IMR-90 (cell line): ENCODE measurements at regions not wholly inside any gene's neighbourhood (a gene's known extent, or its start where the extent isn't known, plus 50 kb on each side); places are given as distances from the start of the nearest gene placed in this dataset.

Source experiments
- ATAC-seq: fragments of 200-7000 bp; cut with Tn5 transposase; 2 replicates; pipeline ENCODE4 v1.9.1; 2020; ENCODE audit warnings: low read depth, mild to moderate bottlenecking, moderate library complexity
- BruUV-seq: library from RNA; stranded (reverse); fragments of 400-500 nt; replicated peaks from 2 replicates; lab custom pipeline; 2021; lab: Mats Ljungman, UMichigan
- CTCF ChIA-PET: fragments of 300-600 bp; formaldehyde crosslinking; extraction: SDS; loops from one replicate; lab custom pipeline; 2021; ENCODE audit warnings: antibody characterized with exemption; lab: Yijun Ruan, JAX
- POLR2A ChIA-PET: fragments of 300-600 bp; sonication (Branson Sonifier 250); formaldehyde crosslinking; loops from one replicate; lab custom pipeline; 2022; ENCODE audit warnings: antibody characterized with exemption; ENCODE audit not compliant: unreplicated experiment; lab: Charles Lee
- DNase-seq: peaks from one replicate; pipeline ENCODE4 v3.0.0; 2013
- H2AFZ ChIP-seq: replicated peaks from 2 replicates; pipeline ENCODE3; 2013; ENCODE audit warnings: low read length, mild to moderate bottlenecking; ENCODE audit not compliant: poor library complexity
- H2AK5ac ChIP-seq: 2 replicates; pipeline ENCODE4 v1.6.1; 2013; ENCODE audit warnings: low read depth, low read length, inconsistent platforms
- H2AK9ac ChIP-seq: replicated peaks from 2 replicates; pipeline ENCODE3; 2013; ENCODE audit warnings: mild to moderate bottlenecking, low read depth, low read length, moderate library complexity; ENCODE audit not compliant: poor library complexity
- H2BK120ac ChIP-seq: 2 replicates; pipeline ENCODE4 v1.6.1; 2013; ENCODE audit warnings: low read depth, low read length, inconsistent platforms
- H2BK15ac ChIP-seq: 3 replicates; pipeline ENCODE4 v1.6.1; 2013; ENCODE audit warnings: low read depth, low read length, inconsistent platforms
- H2BK20ac ChIP-seq: 2 replicates; pipeline ENCODE4 v1.6.1; 2013; ENCODE audit warnings: low read depth, mild to moderate bottlenecking, inconsistent platforms, low read length, moderate library complexity
- H2BK5ac ChIP-seq: 2 replicates; pipeline ENCODE4 v1.6.1; 2013; ENCODE audit warnings: mild to moderate bottlenecking, low read depth, low read length, inconsistent platforms; ENCODE audit not compliant: poor library complexity, severe bottlenecking
- H3K14ac ChIP-seq: replicated peaks from 2 replicates; pipeline ENCODE4 v1.6.1; 2013; ENCODE audit warnings: low read depth, low read length, inconsistent platforms
- H3K18ac ChIP-seq: 2 replicates; pipeline ENCODE4 v1.6.1; 2013; ENCODE audit warnings: low read depth, low read length, control low read depth
- H3K23ac ChIP-seq: 2 replicates; pipeline ENCODE4 v1.6.1; 2013; ENCODE audit warnings: low read depth, low read length, inconsistent platforms
- H3K27ac ChIP-seq: 2 replicates; pipeline ENCODE4 v1.5.1; 2013; ENCODE audit warnings: mild to moderate bottlenecking, control low read depth, low read length; ENCODE audit not compliant: insufficient read depth
- H3K27me3 ChIP-seq: 2 replicates; pipeline ENCODE4 v1.6.1; 2013; ENCODE audit warnings: low read length; ENCODE audit not compliant: control insufficient read depth, insufficient read depth
- H3K36me3 ChIP-seq: 2 replicates; pipeline ENCODE4 v1.6.1; 2013; ENCODE audit warnings: low read length, mixed read lengths; ENCODE audit not compliant: control insufficient read depth, insufficient read depth
- H3K4ac ChIP-seq: 2 replicates; pipeline ENCODE4 v1.6.1; 2013; ENCODE audit warnings: low read depth, low read length, inconsistent platforms
- H3K4me1 ChIP-seq: 2 replicates; pipeline ENCODE4 v1.6.1; 2013; ENCODE audit warnings: low read length, mixed read lengths; ENCODE audit not compliant: control insufficient read depth, insufficient read depth
- H3K4me2 ChIP-seq: 2 replicates; pipeline ENCODE4 v1.6.1; 2013; ENCODE audit warnings: low read depth, mild to moderate bottlenecking, control low read depth, low read length, moderate library complexity
- H3K4me3 ChIP-seq: 2 replicates; pipeline ENCODE4 v1.5.1; 2013; ENCODE audit warnings: low read depth, mild to moderate bottlenecking, control low read depth, low read length, moderate library complexity; ENCODE audit not compliant: insufficient read depth
- H3K56ac ChIP-seq: 2 replicates; pipeline ENCODE4 v1.6.1; 2013; ENCODE audit warnings: low read length, inconsistent platforms; ENCODE audit not compliant: insufficient read depth; ENCODE audit errors: extremely low read depth
- H3K79me1 ChIP-seq, 2 experiments: 2 replicates each; pipeline ENCODE4 v1.6.1; 2013; ENCODE audit warnings: low read length in 2 of 2, inconsistent platforms in 1 of 2, low read depth in 1 of 2
- H3K9ac ChIP-seq: 2 replicates; pipeline ENCODE4 v1.6.1; 2013; ENCODE audit warnings: low read depth, low read length, control low read depth
- H3K9me1 ChIP-seq: 2 replicates; pipeline ENCODE4 v1.6.1; 2013; ENCODE audit warnings: low read length, inconsistent platforms; ENCODE audit not compliant: insufficient read depth
- H3K9me3 ChIP-seq: 2 replicates; pipeline ENCODE4 v1.6.1; 2013; ENCODE audit warnings: low read length; ENCODE audit not compliant: control insufficient read depth, insufficient read depth
- H4K20me1 ChIP-seq: 2 replicates; pipeline ENCODE4 v1.6.1; 2013; ENCODE audit warnings: low read length, inconsistent platforms; ENCODE audit not compliant: insufficient read depth
- H4K5ac ChIP-seq: 2 replicates; pipeline ENCODE4 v1.6.1; 2013; ENCODE audit warnings: mild to moderate bottlenecking, low read depth, low read length, control low read depth
- H4K8ac ChIP-seq, 2 experiments: 2 replicates each; pipeline ENCODE4 v1.6.1; 2013; ENCODE audit warnings: low read depth in 2 of 2, low read length in 2 of 2, control low read depth in 1 of 2, inconsistent platforms in 1 of 2
- H4K91ac ChIP-seq: 2 replicates; pipeline ENCODE4 v1.6.1; 2013; ENCODE audit warnings: low read depth, low read length, inconsistent platforms; ENCODE audit not compliant: insufficient read depth
- BHLHE40 ChIP-seq: fragments of 150-350 bp; IDR thresholded peaks from 2 replicates; pipeline ENCODE4 v1.6.1; 2016; ENCODE audit warnings: mild to moderate bottlenecking, low read depth, low read length
- CEBPB ChIP-seq: IDR thresholded peaks from 2 replicates; pipeline ENCODE4 v1.6.1; 2012; ENCODE audit warnings: low read depth, low read length, improper control_type of control experiment
- CHD1 ChIP-seq: IDR thresholded peaks from 2 replicates; pipeline ENCODE4 v1.6.1; 2012; ENCODE audit warnings: low read depth, low read length, improper control_type of control experiment
- CTCF ChIP-seq: conservative IDR thresholded peaks from 2 replicates; pipeline ENCODE4 v1.5.1; 2012; ENCODE audit warnings: mild to moderate bottlenecking, low read depth, low read length, improper control_type of control experiment
- ELK1 ChIP-seq: fragments of 150-350 bp; IDR thresholded peaks from 2 replicates; pipeline ENCODE4 v1.6.1; 2016; ENCODE audit warnings: low read depth, mild to moderate bottlenecking, low read length, moderate library complexity, borderline replicate concordance
- FOS ChIP-seq: fragments of 150-350 bp; IDR thresholded peaks from 2 replicates; pipeline ENCODE4 v1.6.1; 2016; ENCODE audit warnings: low read depth, low read length
- MAFK ChIP-seq: IDR thresholded peaks from 2 replicates; pipeline ENCODE4 v1.6.1; 2012; ENCODE audit warnings: low read depth, low read length, improper control_type of control experiment
- MAZ ChIP-seq: IDR thresholded peaks from 2 replicates; pipeline ENCODE4 v1.6.1; 2012; ENCODE audit warnings: low read depth, mild to moderate bottlenecking, low read length, improper control_type of control experiment, moderate library complexity, borderline replicate concordance
- MXI1 ChIP-seq: IDR thresholded peaks from 2 replicates; pipeline ENCODE4 v1.6.1; 2012; ENCODE audit warnings: low read depth, mild to moderate bottlenecking, low read length, moderate library complexity, borderline replicate concordance
- NFE2L2 ChIP-seq: fragments of 150-350 bp; IDR thresholded peaks from 2 replicates; pipeline ENCODE4 v1.6.1; 2016; ENCODE audit warnings: low read depth, mild to moderate bottlenecking, low read length
- POLR2A ChIP-seq: IDR thresholded peaks from 2 replicates; pipeline ENCODE4 v1.6.1; 2012; ENCODE audit warnings: mild to moderate bottlenecking, low read depth, low read length
- RAD21 ChIP-seq: IDR thresholded peaks from 2 replicates; pipeline ENCODE4 v1.6.1; 2012; ENCODE audit warnings: low read length, improper control_type of control experiment
- RCOR1 ChIP-seq: IDR thresholded peaks from 2 replicates; pipeline ENCODE4 v1.6.1; 2012; ENCODE audit warnings: mild to moderate bottlenecking, low read length, improper control_type of control experiment; ENCODE audit not compliant: insufficient replicate concordance
- RFX5 ChIP-seq: IDR thresholded peaks from 2 replicates; pipeline ENCODE4 v1.8.0; 2012; ENCODE audit warnings: low read depth, mild to moderate bottlenecking, low read length, moderate library complexity
- SMC3 ChIP-seq: fragments of 150-350 bp; IDR thresholded peaks from 2 replicates; pipeline ENCODE4 v1.6.1; 2016; ENCODE audit warnings: low read depth, mild to moderate bottlenecking, antibody characterized with exemption, low read length, moderate library complexity
- USF2 ChIP-seq: fragments of 150-350 bp; IDR thresholded peaks from 2 replicates; pipeline ENCODE4 v1.6.1; 2017; ENCODE audit warnings: mild to moderate bottlenecking, antibody characterized with exemption, low read length, low read depth
- WGBS, 2 experiments: methylation state at CpG; one replicate each; pipeline versions ENCODE4 v1.1.5 to v1.1.7; 2013; ENCODE audit warnings: missing lambda C conversion rate in 2 of 2; ENCODE audit not compliant: insufficient read length in 1 of 2; ENCODE audit errors: extremely low coverage in 2 of 2; 5-methylcytosine and 5-hydroxymethylcytosine counted together
- dilution Hi-C: fragments of 300-500 bp; cut with HindIII; formaldehyde crosslinking; loops from one replicate; pipeline ENCODE4 v1.14.3; 2018; ENCODE audit warnings: low sequenced_read_pairs; ENCODE audit not compliant: unreplicated experiment
- in situ Hi-C: fragments of 300-500 bp; cut with MboI; formaldehyde crosslinking; loops from 3 replicates; pipeline ENCODE4 v1.14.3; 2019; ENCODE audit warnings: low sequenced_read_pairs, inconsistent platforms, mixed read lengths
- intact Hi-C: fragments of 100-400 bp; cut with micrococcal nuclease; formaldehyde crosslinking; loops from 2 replicates; pipeline ENCODE4 v1.10.0; 2022

- H3K23ac ChIP-seq, result no peak overlapping the region
- H4K91ac ChIP-seq, result no peak overlapping the region
- H3K27ac ChIP-seq, result no peak overlapping the region
- H3K9me3 ChIP-seq, result peaks cover 46% of the 10 kb centered on the region
- no peak overlapping the region for H2BK15ac ChIP-seq
- dilution Hi-C loops, result no loop called here
- no peak overlapping the region for H3K18ac ChIP-seq
- no peaks in the 10 kb centered on the region for H3K27me3 ChIP-seq
- H3K14ac ChIP-seq, result no peak overlapping the region
- H3K36me3 ChIP-seq, result no peaks in the 10 kb centered on the region
- no peak overlapping the region for H3K4ac ChIP-seq
- no peak for ATAC-seq
- H3K4me1 ChIP-seq, result no peaks in the 10 kb centered on the region
- 15% methylated on average over 8 of the region's 24 CpGs; no CpG with 5 or more reads in 1 of the 2 experiments for WGBS, 2 experiments
- DNase-seq, result no peak
- BruUV-seq, result no TSS peak
- POLR2A ChIA-PET, result no interaction called here
- CTCF ChIA-PET, result no interaction called here
- no peaks in the 10 kb centered on the region for H4K20me1 ChIP-seq
- no peak overlapping the region for H2AK5ac ChIP-seq
- no peak overlapping the region for H2AFZ ChIP-seq
- in situ Hi-C loops, result no loop called here
- TF ChIP-seq FOS, result no peak
- TF ChIP-seq POLR2A, result no peak
- TF ChIP-seq USF2, result no peak
- no peak for TF ChIP-seq CEBPB
- no peak for TF ChIP-seq MXI1
- no peak for TF ChIP-seq NFE2L2
- no peak for TF ChIP-seq MAFK
- TF ChIP-seq BHLHE40, result no peak
- TF ChIP-seq CTCF, result no peak
- TF ChIP-seq ELK1, result no peak
- TF ChIP-seq SMC3, result no peak
- TF ChIP-seq RCOR1, result no peak
- TF ChIP-seq CHD1, result no peak
- no peak for TF ChIP-seq RAD21
- no peak for TF ChIP-seq MAZ
- TF ChIP-seq RFX5, result no peak
- H4K5ac ChIP-seq, result no peak overlapping the region
- no peak overlapping the region for H3K4me2 ChIP-seq
- no peak overlapping the region for H2BK20ac ChIP-seq
- H2BK5ac ChIP-seq, result no peak overlapping the region
- H2AK9ac ChIP-seq, result no peak overlapping the region
- H3K9ac ChIP-seq, result no peak overlapping the region
- no peak overlapping the region for H2BK120ac ChIP-seq
- no peaks in the 10 kb centered on the region for H3K79me1 ChIP-seq
- no peaks in the 10 kb centered on the region for H3K9me1 ChIP-seq
- H4K8ac ChIP-seq, result no peak overlapping the region
- no peak overlapping the region for H3K4me3 ChIP-seq
- intact Hi-C loops, result no loop called here
- H3K56ac ChIP-seq, result no peak overlapping the region
These were observed 165.5 kb upstream of the SALL3 start for GRCh38 chr18:78813936-78814710.
